GM21390 (cell line): ENCODE measurements at regions not wholly inside any gene's neighbourhood (a gene's known extent, or its start where the extent isn't known, plus 50 kb on each side); places are given as distances from the start of the nearest gene placed in this dataset.
A peak's percentile ranks its signal among the peaks of the same experiment; 100 is the strongest.
"Not testable (repeated sequence)": the region's sequence is repeated elsewhere in the genome, so short reads cannot be mapped to it uniquely, and the experiment has no call there.

ENCODE experiments used
- ATAC-seq: cut with Tn5 transposase; IDR thresholded peaks from one replicate; pipeline ENCODE4 v1.9.1; 2021; ENCODE audit not compliant: unreplicated experiment

- no peak for ATAC-seq
Measured at GRCh38 chr12:4822572-4822971, 87.1 kb upstream of the KCNA1 start.

GRCh38 chr12:4824380-4824779 lies 85.3 kb upstream of the KCNA1 start:
- no peak for ATAC-seq

GRCh38 chr12:4825011-4825858 lies 84.5 kb upstream of the KCNA1 start:
- ATAC-seq: peak; percentile 41

- no peak for ATAC-seq
Measured at GRCh38 chr12:4826909-4827308, 82.8 kb upstream of the KCNA1 start.

GRCh38 chr12:4828176-4828575 lies 81.5 kb upstream of the KCNA1 start:
- ATAC-seq: no peak

GRCh38 chr12:4829161-4829792 lies 80.4 kb upstream of the KCNA1 start:
- ATAC-seq: peak; percentile 87

- ATAC-seq: peak; percentile 18
Measured at GRCh38 chr12:4829793-4830162, 79.9 kb upstream of the KCNA1 start.

GRCh38 chr12:4830556-4831210 lies 79.0 kb upstream of the KCNA1 start:
- ATAC-seq: no peak

- no peak for ATAC-seq
Measured at GRCh38 chr12:4833053-4833452, 76.7 kb upstream of the KCNA1 start.

- no peak for ATAC-seq
Measured at GRCh38 chr12:4833524-4833923, 76.2 kb upstream of the KCNA1 start.

GRCh38 chr12:4842401-4842800 lies 67.3 kb upstream of the KCNA1 start:
- not testable (repeated sequence) for ATAC-seq

GRCh38 chr12:4843907-4844306 lies 65.8 kb upstream of the KCNA1 start:
- ATAC-seq: no peak

GRCh38 chr12:4847713-4848112 lies 62.0 kb upstream of the KCNA1 start:
- no peak for ATAC-seq

GRCh38 chr12:4849115-4849541 lies 60.6 kb upstream of the KCNA1 start:
- no peak for ATAC-seq

GRCh38 chr12:4849795-4850345 lies 59.8 kb upstream of the KCNA1 start:
- no peak for ATAC-seq

- ATAC-seq: no peak
Measured at GRCh38 chr12:4850857-4851380, 58.8 kb upstream of the KCNA1 start.

- no peak for ATAC-seq
Measured at GRCh38 chr12:4852308-4852707, 57.4 kb upstream of the KCNA1 start.

GRCh38 chr12:4852911-4853310 lies 56.8 kb upstream of the KCNA1 start:
- ATAC-seq: no peak

GRCh38 chr12:4855121-4855924 lies 54.4 kb upstream of the KCNA1 start:
- ATAC-seq: peak; percentile 58

- ATAC-seq: no peak
Measured at GRCh38 chr12:4856596-4856995, 53.1 kb upstream of the KCNA1 start.
